ENCODE measurements at regions not wholly inside any gene's neighbourhood (a gene's known extent, or its start where the extent isn't known, plus 50 kb on each side); places are given as distances from the start of the nearest gene placed in this dataset.

- no peak for TF ChIP-seq CTCF (IDR thresholded peaks at IDR 0.05)
- no peak for TF ChIP-seq POLR2A (IDR thresholded peaks at IDR 0.05)
These were observed 64.0 kb downstream of the PPP4R3C start for GRCh38 chrX:27399146-27399456.

All from lower leg skin (tissue), 3 donors.